GM04504 (cell line): ENCODE measurements at regions not wholly inside any gene's neighbourhood (a gene's known extent, or its start where the extent isn't known, plus 50 kb on each side); places are given as distances from the start of the nearest gene placed in this dataset.
"Not testable (repeated sequence)": the region's sequence is repeated elsewhere in the genome, so short reads cannot be mapped to it uniquely, and the experiment has no call there.

Experiments used
- DNase-seq: peaks from one replicate; pipeline ENCODE4 v3.0.0-alpha.2; 2012; ENCODE audit warnings: low read depth

DNA sequence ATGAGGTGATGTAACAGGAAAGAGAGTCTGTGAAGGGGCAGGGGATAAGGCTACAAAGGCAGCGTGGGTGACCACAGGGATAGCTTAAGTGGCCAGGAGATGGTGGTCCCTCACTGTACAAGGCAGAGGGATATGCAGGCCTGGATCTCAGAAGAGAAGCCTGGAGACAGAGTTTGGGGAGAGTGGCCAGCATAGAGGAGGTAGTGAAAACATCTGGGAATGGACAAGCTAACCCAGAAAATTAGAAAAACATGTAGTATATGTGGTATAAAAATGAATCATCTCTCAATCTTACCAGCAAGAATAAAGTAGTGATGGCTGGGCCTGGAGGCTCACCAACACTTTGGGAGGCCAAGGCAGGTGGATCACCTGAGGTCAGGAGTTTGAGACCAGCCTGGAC is 349.2 kb upstream of the KLF4 start:
- DNase-seq = no peak

DNA sequence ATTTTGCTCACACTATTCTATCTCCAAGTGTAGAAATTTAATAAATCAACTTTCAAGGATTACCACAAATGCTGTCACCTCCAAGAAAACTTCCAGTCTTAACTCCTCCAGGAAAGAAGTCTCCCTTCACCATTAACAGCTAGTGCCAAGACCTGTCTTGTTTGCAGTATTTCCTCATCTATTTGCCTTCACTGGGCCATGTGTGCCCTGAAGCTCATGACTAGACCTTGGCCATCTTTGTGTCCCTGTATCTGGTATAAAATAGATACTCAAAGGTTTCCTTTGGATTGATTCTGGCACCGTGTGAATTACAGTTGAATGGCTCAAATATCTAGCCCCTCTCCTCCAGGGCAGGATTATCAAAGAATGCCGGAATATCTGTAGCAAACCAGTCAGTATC is 346.7 kb upstream of the KLF4 start:
- DNase-seq = no peak

DNA sequence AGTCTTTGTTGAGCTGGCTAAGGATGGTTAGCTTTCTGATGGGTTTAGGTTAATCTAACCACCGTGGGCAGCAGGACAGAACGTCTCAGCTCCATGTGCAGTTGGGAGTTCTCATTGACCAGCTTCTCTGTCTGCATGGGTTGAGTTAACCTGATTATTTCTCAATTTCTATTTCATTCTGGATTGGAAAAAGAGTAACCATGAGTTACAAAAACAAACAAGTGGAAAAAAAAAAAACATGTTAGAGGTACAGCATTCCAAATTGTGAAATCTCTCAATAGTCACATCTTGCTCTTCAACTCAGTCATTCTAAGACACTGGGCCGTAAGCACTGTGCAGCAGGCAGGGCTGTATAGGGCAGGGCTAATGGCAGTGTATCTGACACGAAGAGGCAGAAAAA is 343.7 kb upstream of the KLF4 start:
- no peak for DNase-seq

DNA sequence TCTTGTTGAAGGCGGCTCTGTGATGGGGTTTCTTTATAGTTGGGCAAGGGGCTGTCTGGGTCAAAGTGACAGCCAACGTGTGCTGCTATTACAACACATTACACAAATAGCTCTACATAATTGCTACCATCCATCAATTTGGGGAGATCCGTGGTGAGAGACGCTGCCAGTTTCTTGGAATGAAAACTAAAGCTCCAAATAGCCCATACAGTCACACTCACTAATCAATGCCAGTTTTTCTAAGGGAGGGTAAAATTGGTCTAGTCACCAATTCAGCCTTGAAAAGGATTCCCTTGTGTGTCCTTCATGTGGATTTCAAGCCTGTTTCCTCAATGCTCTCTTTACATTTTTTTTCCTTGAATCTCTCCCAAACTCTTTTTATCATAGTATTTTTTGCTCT is 343.3 kb upstream of the KLF4 start:
- DNase-seq = no peak

DNA sequence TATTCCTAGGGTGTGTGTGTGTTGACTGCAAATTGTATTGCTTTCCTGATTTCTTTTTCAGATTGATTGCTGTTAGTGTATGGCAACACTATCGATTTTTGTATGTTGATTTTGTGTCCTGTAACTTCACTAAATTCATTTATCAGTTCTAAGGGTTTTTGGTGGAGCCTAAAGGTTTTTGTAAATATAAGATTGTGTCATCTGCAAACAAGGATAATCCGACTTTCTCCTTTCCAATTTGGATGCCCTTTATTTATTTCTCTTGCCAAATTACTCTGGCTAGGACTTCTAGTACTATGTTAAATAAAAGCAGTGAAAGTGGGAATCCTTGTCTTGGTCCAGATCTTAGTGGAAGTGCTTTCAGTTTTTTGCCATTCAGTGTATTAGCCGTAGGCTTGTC is 340.9 kb upstream of the KLF4 start:
- DNase-seq = no peak

DNA sequence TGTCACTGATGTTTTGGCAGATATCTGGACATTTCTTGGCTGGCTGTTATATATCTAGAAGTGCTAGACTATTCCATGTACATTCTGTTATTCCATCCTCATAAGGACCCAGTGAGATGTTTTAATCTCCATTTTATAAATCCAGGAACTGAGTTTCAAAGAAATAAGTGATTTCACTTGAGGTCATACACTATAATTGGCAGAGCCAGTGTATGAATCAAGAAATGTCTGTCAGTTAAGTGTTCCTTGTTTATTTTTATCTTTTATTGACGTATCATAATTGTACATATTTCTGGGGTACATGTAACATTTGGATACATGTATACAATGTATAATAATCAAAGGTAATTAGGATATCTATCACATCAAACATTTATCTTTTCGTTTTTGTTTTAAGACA is 338.3 kb upstream of the KLF4 start:
- DNase-seq = no peak

DNA sequence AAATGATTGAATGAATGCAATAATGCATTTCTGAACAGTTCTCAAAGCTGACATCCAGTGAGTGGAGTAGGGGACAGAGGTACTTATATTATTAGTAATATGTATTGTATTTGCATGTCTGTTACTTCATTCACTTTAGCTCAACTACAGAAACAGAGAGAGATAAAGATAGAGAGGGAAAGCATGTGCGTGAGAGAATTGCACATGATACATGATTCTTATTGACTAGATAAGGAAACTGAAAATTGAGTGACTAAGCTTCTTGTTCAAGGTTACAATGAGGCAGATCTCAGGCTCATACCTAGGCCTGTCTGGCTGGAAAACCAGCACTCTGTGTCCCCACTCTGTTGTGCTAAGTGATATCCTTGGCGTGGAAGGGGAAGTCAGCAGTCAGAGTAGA is 337.7 kb upstream of the KLF4 start:
- no peak for DNase-seq

DNA sequence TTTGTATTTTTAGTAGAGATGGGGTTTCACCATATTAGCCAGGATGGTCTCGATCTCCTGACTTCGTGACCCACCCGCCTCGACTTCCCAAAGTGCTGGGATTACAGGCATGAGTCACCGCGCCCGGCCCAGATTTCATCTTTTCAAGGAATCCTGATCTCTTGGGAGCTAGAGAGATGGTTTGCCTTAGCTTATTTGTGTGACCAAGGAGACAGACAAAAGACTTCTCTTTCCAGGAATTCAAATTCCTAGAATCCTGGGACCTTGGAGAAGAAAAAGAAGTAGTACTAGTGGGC is 337.1 kb upstream of the KLF4 start:
- not testable (repeated sequence) for DNase-seq

DNA sequence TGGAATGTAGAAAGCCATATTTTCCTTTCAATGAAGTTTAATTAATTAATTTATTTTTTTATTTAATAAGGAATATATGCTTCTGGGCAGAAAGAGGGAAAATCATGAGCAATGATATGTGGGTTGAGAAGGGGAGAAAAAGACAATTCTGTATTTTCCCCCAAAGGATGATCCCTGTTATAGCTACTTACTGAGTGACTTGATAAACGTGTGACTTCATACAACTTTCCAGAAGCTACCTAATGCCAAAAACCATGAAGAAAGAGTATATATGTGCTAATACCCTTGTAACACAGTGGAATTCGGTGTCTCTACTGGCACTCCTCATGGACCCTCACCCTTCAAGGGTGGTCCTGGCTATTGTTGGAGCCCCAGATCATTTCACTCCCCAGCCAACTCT is 335.0 kb upstream of the KLF4 start:
- DNase-seq = no peak

DNA sequence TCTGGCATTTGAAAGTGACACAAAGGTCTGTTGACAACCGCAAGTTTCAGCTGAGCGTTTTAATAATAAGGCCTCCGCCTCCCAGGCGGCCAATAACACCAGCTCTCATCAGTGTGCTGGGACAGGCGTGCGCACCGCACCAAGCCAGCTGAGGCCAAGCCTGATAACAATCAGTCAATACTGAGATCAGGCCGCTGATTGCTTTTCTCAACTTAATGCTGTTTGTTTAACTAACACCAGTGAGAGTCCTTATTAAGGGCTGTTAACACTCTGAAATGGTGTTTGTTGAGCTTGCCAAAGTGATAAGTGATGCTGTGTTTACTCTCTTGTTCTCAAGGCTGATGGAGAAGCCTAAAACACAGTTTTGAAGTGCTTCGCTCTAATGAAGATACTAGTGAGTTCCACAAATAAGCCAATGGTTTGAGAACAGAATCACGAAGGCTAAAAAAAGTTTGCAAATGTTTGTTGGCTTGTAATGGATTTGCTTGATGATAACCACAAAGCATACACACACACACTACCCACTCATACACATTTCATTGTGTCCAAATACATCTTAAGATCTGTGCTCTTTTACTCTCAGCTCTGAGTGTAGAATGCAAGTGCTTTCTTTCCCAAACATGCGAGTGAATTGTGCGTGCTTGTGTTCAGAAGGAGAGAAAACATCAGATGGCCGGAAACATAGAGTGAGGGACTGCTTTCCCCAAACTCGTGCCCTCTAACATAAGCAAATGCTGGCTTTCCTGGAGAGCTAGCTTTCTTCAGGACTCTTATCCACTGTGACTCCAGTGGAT is 330.4 kb upstream of the KLF4 start:
- DNase-seq = no peak

DNA sequence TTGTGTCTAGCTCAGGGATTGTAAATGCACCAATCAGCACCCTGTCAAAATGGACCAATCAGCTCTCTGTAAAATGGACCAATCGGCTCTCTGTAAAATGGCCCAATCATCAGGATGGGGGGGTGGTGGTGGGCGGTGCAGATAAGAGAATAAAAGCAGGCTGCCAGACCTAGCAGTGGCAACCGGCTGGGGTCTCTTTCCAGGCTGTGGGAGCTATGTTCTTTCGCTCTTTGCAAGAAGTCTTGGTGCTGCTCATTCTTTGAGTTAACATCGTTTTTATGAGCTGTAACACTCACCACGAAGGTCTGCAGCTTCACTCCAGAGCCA is 328.9 kb upstream of the KLF4 start:
- not testable (repeated sequence) for DNase-seq

DNA sequence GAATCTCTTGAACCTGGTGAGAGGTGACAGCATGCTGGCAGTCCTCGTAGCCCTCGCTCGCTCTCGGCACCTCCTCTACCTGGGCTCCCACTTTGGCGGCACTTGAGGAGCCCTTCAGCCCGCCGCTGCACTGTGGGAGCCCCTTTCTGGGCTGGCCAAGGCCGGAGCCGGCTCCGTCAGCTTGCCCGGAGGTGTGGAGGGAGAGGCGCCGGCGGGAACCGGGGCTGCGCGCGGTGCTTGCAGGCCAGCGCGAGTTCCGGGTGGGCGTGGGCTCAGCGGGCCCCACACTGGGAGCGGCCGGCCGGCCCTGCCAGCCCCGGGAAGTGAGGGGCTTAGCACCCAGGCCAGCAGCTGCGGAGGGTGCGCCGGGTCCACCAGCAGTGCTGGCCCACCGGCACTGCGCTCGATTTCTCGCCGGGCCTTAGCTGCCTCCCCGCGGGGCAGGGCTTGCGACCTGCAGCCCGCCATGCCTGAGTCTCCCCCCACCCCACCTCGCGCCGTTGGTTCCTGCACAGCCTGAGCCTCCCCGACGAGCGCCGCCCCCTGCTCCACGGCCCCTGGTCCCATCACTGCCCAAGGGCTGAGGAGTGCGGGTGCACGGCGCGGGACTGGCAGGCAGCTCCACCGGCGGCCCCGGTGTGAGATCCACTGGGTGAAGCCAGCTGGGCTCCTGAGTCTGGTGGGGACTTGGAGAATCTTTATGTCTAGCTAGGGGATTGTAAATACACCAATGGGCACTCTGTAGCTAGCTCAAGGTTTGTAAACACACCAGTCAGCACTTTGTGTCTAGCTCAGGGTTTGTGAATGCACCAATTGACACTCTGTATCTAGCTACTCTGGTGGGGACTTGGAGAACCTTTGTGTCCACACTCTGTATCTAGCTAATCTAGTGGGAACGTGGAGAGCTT is 328.3 kb upstream of the KLF4 start:
- DNase-seq = not testable (repeated sequence)

DNA sequence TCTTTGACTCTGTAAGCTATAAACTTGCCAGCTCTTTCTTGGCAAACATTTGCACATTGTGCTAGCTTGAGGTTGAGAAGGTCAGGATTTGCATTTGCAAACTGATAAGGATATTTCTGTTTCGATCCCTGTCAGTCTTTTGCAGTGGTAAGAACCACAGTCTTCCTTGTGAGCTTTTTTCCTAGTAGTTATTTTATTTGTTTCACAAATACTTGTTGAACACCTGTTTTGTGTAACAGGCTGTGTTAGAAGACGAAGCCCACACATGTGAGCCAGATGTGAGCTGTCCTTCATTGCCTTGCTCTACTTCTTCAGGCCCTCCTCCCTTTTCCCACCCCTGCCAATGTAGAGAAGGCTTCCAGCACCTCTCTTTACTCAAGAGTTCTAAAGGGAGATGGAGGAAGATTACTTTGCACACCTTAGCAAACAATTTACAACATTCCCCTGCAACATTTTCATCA is 327.0 kb upstream of the KLF4 start:
- DNase-seq = no peak

DNA sequence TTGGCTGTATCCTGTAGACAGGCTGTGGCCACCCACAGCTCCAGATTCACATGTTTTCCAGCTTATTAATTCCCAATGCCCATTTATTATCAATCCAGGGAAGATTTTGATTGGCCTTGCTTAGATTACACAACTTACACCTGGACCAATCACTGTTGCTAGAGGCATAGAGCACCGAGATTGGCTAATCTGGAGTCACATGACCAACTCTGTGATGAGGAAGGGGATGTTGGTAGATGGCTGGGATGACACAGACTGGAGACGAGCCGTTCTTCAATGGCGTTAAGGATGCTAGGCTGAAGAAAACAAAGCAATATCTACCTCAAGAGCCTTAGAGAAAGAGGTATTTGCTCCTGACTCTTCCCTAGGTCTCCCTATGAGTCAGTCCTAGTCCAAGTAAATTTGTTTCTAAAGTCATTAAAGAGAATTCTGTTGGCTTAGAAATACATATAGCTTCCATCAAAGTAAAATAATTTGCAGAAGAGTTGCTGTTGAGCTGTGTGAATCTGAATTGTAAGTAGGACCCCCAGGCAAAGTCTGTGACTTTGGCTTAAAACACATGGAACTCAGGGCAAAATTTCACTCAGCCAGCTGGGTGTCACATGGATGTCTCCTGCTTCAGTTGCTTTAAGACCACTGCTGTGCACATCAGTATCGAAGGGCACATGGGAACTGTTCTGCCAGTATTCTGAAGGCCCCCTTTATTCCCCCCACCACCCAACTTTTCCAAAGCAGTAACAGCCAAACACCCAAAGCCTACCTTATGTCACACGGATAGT is 326.4 kb upstream of the KLF4 start:
- DNase-seq = no peak

DNA sequence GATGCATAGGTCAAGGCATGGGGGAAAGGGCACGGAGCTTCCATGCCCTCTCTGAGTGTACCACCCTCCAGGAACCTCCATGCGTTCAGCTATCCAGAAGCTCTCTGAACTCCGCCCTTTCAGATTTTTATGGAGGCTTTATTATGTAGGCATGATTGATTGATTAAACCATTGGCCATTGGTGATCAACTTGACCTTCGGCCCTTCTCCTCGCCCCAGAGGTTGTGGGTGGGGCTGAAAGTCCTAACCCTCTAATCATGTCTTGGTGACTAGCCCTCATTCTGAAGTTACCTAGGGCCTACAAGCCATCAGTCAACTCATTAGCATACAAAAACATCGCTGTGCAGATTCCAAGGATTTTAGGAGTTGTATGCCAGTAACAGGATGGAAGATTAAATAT is 323.7 kb upstream of the KLF4 start:
- DNase-seq = no peak

DNA sequence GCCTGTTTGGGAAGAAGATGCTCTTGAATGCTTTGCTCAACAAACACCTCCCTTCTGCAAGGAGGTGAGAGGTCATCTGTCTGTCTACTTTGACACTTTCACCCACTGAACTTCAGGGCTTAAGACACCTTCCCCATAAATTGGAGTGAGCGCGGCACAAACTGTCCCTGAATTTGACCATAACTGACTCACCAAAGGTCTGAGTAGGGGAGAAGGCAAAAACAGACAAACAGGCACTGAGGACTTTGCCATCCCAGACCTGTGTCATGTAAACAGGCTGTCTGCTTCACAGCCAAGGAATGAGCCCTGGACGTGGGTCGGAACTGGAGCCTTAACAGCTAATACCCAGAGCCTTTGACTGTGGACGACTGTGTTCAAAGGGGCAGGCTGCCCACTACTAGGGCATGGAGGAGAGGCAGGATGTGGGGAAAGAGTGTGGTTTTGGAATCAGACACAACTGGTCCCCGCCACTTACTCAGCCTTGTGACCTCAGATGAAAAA is 320.9 kb upstream of the KLF4 start:
- DNase-seq = no peak

DNA sequence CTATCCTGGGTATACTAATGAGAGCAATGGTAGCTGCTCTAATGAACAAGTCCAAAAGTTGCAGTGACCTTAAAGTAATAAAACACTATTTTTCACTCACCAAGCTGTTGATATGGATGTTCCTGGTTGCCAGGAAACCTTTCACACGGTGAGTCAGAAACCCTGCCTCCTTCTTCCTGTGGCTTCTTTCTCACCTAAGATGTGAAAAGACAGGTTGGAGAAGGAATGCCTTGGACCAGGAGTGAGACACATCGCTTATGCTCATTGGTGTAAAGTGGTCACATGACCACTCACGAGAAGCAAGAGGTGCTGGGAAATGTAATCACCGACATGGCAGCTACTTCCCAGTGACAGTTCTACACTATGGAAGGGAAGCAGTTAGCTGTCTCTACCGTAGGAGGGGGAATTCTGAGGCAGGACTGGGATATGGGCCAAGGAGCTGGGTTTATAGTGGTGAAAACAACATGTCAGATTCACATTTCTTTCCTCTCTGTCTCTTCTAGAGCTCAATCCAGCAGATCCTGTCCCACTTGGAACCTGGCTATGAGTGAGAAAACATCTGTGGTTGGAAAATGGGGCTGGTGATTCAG is 320.4 kb upstream of the KLF4 start:
- DNase-seq = no peak

DNA sequence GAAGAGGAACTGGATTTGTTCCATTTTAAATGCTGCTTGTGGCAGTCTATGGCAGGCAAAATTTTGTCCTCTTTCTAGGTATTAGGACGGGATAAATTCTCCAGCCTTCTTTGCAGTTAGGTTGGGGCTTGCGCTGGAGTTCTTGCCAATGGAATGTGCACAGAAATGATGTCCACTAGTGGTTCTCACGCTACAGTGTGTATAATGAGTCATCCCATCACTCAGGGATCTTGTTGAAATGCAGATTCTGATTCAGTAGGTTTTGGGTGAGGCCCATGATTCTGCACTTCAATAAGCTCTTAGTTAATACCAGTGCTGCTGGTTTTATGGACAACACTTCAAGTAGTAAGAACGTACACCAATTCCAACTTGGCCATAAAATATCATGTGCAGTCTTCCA is 317.6 kb upstream of the KLF4 start:
- DNase-seq = peak; percentile 64

DNA sequence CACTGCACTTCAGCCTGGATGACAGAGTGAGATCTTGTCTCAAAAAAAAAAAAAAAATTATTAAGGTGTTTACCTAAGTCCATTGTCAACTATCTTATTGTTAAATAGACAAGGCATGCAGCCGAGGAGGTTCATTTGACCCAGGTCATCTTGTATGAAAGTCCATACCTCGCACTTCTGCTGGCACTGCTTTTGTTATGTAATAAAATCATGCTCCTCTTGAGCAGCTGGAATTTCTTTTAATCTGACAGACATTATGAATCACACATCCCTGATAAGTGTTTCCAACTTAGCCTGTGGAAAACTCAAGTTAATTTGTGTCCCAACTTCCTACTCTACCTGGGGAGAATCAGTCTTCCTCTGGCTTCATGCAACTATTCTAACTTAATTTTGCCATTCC is 315.6 kb upstream of the KLF4 start:
- DNase-seq = no peak

DNA sequence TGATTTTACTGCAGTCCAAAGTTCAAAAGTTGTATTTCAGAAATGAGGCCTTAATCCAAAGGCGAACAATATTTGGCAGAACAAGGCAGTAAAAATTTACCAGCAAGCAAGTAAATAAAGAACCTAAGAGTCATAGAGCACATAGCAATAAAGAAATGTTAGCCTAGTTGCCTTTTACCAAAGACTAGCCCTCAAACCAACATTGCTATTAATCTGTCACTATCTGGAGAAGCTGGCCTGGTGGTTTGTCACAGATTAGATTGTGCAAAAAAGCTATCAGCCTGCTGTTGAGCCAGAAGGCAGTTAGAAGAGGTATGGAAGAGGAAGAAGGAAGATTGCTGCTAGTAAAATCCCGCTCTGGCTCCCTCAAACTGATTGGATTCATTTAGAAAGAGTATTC is 304.7 kb upstream of the KLF4 start:
- DNase-seq = no peak

DNA sequence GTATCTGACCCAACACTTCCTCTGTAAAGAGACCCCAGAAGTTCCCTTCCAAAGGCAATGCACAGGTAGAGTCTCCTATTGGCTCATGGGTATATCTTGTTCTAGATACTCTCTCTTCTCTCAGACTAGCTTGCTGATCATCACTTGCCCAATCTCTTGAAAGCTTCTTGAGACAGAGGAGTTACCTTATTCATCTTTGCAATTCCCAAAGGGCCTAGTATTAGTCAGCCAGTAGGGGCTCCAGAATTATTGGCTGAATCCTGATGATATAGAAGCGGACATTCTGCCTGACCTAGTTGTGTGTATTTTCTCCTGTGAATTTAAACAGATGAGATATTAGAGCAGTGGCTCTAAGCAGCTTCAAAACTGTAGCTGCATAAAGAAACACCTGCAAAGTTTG is 304.0 kb upstream of the KLF4 start:
- no peak for DNase-seq

DNA sequence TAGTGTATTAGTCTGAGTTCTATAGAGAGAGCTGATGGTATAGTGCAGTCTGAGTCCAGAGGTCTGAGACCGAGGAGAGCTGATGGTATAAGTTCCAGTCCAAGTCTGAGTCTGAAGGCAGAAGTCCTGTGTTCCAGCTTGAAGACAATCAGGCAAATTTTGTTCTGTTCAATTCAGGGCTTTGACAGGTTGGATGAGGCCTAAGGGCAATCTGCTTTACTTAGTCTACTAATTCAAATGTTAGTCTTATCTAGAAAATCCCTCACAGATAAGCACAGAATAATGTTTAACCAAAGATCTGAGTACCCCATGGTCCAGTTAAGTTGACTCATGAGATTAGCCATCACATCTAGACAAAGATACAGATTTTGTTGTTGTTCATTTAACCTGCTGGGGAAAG is 303.0 kb upstream of the KLF4 start:
- DNase-seq = no peak
